ENCODE measurements at regions not wholly inside any gene's neighbourhood (a gene's known extent, or its start where the extent isn't known, plus 50 kb on each side); places are given as distances from the start of the nearest gene placed in this dataset.
A peak's percentile ranks its signal among the peaks of the same experiment; 100 is the strongest.

DNA sequence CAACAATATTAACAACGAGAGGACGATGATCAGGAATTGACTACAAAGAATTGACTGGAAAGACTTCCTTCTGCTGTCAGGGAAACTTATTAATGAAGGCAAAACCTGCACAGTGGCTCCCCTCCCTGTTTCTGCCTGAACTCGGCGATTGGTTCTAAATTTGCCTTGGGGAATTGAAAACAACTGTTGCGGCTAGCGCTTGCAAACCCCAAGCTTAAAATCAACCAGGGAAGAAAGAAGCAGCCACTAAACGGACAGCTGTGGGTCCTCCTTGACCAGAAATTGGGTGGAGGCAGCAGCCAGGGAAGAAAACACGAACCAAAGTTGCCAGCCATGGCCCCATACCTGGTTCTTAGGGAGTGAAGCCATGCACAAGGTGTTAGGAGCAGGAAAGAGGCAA lies 383.5 kb upstream of the CADM1 start:
- no peaks in the 10 kb centered on the region for H3K4me1 Mint-ChIP-seq (ENCODE audit: low read depth)
- no peaks in the 10 kb centered on the region for H3K27me3 Mint-ChIP-seq (ENCODE audit: low read depth)
- H3K4me3 Mint-ChIP-seq = no peak overlapping the region
- no peak overlapping the region for H3K27ac Mint-ChIP-seq
- H3K36me3 Mint-ChIP-seq (ENCODE audit: low read depth) = no peaks in the 10 kb centered on the region
- H3K9me3 Mint-ChIP-seq = peaks cover 5% of the 10 kb centered on the region

DNA sequence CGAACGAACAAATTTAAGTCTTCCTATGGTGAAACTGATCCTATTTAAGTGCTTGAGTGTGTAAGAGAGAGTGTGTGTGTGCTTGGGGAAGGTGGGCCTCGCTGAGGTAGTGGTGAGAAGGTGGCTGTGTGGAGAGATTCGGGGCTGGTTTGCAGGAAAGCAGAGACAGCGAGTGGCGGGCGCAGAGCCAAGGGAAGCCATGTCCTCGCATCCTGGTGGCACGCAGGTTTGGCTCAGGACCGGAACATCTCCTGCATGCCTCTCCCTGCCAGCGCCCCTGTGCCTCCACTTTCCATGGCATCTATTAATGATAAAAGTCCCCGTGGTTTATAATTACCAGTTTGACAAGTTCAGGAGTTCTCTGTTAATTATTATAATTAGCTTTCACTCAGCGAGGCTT lies 383.1 kb upstream of the CADM1 start:
- H3K9me3 Mint-ChIP-seq = peaks cover 5% of the 10 kb centered on the region

DNA sequence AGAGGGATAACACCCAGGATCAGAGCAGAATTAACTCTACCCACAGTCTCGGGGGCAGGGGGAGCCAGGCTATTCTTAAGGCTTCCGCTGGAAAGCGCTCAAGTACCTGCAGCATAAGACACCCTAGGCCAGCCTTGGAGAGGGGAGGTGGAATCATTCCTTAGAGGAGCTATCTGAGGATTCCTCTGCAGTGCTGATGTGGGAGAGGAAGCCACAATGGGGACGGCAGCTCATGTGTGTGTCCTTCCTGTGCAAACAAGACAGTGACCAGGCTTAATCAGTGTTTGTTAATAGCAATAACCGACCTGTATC lies 382.2 kb upstream of the CADM1 start:
- no peaks in the 10 kb centered on the region for H3K4me1 Mint-ChIP-seq (ENCODE audit: low read depth)
- H3K27ac Mint-ChIP-seq = no peak overlapping the region
- H3K9me3 Mint-ChIP-seq = peaks cover 11% of the 10 kb centered on the region
- no peaks in the 10 kb centered on the region for H3K27me3 Mint-ChIP-seq (ENCODE audit: low read depth)
- H3K4me3 Mint-ChIP-seq = no peak overlapping the region
- H3K36me3 Mint-ChIP-seq (ENCODE audit: low read depth) = no peaks in the 10 kb centered on the region

More for the DNA sequence above, 383.1 kb upstream of the CADM1 start:
- no peaks in the 10 kb centered on the region for H3K4me1 Mint-ChIP-seq (ENCODE audit: low read depth)
- no peak overlapping the region for H3K4me3 Mint-ChIP-seq
- H3K27me3 Mint-ChIP-seq (ENCODE audit: low read depth) = no peaks in the 10 kb centered on the region
- no peak overlapping the region for H3K27ac Mint-ChIP-seq
- no peaks in the 10 kb centered on the region for H3K36me3 Mint-ChIP-seq (ENCODE audit: low read depth)

DNA sequence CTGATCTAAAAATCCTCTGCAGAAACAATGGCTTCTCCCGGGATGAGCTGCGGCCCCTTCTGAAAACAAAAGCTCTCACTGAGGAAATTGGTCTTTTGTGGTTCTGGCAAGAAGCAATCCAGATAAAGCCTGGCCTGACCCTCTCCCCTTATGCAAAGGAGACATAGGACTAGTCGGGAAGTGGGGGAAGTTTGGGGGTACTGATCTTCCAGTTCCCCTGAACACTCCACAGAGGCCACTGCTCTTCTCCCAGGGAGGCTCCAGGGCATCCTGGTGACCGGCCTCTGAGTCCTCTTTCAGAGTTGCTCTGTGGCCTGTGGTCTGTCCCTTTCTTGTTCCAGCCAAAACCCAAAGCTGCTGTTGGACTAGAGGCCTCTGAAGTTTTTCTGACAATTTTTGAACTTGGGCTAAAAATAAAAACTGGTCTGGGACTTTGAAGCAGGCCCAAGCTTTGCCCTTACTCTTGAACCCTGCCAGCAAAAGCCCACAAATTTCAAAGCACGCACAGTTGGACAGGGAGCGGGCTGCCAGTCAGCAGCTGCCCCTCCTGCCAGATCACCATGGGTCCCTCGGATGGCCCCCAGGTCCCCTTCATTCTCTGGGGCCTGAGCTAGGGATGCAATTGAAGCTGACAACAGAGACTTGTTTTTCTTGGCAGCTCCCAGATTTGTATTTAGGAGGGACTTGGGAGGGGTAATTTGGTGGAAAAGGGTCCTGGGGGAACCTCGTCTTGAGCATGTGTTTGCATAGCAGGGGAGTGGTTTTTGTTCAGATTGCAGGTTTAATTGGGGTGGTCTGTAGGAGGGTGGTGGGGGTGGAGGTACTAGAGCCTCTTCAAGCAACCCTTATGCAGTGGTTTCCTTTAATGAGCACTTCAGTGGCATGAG lies 381.6 kb upstream of the CADM1 start:
- Mint-ChIP-seq H3K4me1 (ENCODE audit: low read depth) (no peaks in the 10 kb centered on the region), H3K4me3 (no peak overlapping the region), H3K36me3 (ENCODE audit: low read depth) (no peaks in the 10 kb centered on the region), H3K27me3 (ENCODE audit: low read depth) (no peaks in the 10 kb centered on the region), H3K27ac (no peak overlapping the region), H3K9me3 (peaks cover 11% of the 10 kb centered on the region)

DNA sequence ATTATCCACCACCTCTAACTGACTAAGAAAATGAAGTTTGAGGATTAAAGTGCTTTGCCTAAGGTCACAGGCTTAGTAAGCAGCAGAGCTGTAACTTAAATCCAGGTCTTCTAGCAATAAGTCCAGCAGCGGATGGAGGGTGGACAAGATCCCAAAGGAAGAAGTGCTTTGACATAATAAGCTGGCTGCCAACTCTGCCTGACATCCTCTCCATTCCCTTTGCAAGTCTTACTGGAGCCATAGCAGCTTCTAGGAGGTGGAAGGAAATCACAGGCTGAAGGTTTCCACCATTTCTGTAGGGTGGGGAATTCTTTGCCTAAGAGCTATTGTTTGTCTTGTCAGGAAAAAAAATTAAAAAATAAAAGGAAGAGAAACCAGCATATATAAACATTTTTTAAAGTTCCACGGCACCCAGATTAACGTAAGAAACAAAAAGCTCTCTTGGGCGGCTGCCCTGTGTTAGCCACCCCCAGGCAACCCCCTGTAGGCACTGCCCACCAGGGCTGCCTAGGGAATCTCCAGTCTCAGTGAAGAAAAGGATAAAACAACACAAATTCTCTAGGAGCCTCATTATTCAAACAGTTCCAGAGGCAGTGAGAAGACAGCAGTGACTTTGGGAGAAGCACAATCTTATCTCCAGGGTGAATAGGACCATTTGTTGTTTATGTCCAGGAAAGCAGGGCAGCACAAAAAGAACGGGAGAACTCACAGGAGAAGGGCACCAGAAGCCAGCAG lies 380.8 kb upstream of the CADM1 start:
- Mint-ChIP-seq H3K36me3 (ENCODE audit: low read depth) (no peaks in the 10 kb centered on the region), H3K27ac (no peak overlapping the region), H3K4me3 (no peak overlapping the region), H3K27me3 (ENCODE audit: low read depth) (no peaks in the 10 kb centered on the region), H3K9me3 (peaks cover 11% of the 10 kb centered on the region), H3K4me1 (ENCODE audit: low read depth) (no peaks in the 10 kb centered on the region)

DNA sequence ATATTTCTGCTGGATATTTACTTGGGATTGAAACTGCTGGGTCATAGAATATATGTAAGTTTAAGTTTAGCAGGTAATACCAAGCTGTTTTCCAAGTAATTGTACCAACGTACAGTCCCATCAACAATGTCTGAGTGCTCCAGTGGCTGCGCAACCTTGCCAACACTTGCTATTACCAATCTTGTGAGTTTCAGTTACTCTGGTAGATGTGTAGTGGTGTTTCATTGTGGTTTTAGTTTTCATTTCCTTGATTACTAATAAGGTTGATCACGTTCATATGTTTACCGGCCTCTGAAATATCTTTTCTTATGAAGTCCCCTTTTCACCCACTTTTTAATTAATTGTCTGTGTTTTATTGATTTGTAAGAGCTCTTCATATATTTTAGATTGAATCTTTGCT lies 370.6 kb upstream of the CADM1 start:
- Mint-ChIP-seq H3K4me1 (ENCODE audit: low read depth) (no peaks in the 10 kb centered on the region), H3K36me3 (ENCODE audit: low read depth) (no peaks in the 10 kb centered on the region), H3K9me3 (no peaks in the 10 kb centered on the region), H3K27ac (no peak overlapping the region), H3K27me3 (ENCODE audit: low read depth) (no peaks in the 10 kb centered on the region), H3K4me3 (no peak overlapping the region)

DNA sequence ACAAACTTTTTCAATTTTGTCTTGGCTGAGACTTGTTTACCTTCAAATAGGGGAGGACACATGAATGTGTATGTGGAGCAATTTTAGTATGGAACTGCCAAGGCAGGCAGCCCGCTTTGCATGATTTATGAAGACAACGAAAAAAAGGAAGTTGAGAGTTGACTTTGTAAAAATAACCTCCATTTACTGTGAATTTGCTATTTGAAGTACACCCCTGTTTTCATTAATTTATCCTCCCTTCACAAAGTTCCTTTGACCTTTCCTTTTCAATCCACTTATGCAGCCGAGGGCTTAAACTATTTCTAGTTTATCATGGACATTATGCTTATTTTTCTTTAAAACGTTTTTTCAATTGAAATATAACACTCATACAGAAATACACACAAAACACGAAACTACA lies 369.6 kb upstream of the CADM1 start:
- H3K4me3 Mint-ChIP-seq = no peak overlapping the region
- no peaks in the 10 kb centered on the region for H3K27me3 Mint-ChIP-seq (ENCODE audit: low read depth)
- no peak overlapping the region for H3K27ac Mint-ChIP-seq
- peaks cover 5% of the 10 kb centered on the region for H3K4me1 Mint-ChIP-seq (ENCODE audit: low read depth)
- no peaks in the 10 kb centered on the region for H3K9me3 Mint-ChIP-seq
- H3K36me3 Mint-ChIP-seq (ENCODE audit: low read depth) = no peaks in the 10 kb centered on the region

DNA sequence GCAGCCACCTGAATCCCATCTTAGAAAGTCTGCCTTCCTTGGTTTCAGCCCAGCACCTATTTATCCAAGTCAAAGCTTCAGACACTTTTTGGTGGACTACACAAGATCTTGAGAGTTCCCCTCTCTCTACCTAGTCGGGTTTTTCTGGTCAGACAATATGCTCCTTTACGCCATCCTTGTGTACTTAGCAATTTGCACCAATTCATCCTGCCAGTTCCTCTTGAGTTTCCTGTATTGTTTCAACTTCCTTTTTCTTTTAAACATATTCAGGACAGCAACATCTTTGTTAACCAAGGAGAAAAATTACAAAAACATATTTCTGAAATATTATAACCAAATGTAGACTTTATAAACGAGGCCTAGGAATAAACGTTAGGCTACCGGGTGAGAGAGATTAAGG lies 368.2 kb upstream of the CADM1 start:
- no peaks in the 10 kb centered on the region for H3K36me3 Mint-ChIP-seq (ENCODE audit: low read depth)
- no peak overlapping the region for H3K4me3 Mint-ChIP-seq
- H3K4me1 Mint-ChIP-seq (ENCODE audit: low read depth) = peaks cover 5% of the 10 kb centered on the region
- no peak overlapping the region for H3K27ac Mint-ChIP-seq
- H3K9me3 Mint-ChIP-seq = no peaks in the 10 kb centered on the region
- no peaks in the 10 kb centered on the region for H3K27me3 Mint-ChIP-seq (ENCODE audit: low read depth)

DNA sequence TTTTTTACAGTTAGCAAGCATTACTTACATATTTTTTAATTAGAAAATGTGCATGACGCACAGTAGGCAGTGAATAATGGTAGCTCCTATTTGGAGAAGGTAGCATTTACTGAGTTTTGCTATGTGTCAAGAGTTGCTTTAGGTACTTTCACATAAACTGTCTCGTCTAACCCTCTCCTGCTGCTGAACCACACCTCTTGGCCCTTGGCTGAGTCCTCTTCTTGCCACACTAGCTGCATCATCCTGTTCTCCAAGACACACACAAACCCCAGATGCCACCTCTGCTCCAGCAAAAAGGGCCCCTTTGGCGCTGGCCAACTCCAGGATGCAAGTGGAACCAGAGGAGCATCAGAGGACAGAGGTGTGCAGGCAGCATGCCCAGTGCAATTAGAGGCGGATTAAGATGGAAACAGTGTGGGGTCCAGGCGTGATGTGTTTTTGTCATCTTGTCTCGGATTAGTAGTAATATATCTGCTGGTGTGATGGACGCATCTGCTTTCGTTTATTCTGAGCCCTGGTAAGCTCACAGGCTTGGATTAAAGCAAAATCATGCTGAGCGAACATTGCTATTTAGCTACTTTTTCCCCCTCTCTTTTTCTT lies 367.0 kb upstream of the CADM1 start:
- Mint-ChIP-seq H3K36me3 (ENCODE audit: low read depth) (no peaks in the 10 kb centered on the region), H3K27ac (no peak overlapping the region), H3K4me1 (ENCODE audit: low read depth) (peaks cover 5% of the 10 kb centered on the region), H3K27me3 (ENCODE audit: low read depth) (no peaks in the 10 kb centered on the region), H3K9me3 (no peaks in the 10 kb centered on the region), H3K4me3 (no peak overlapping the region)

DNA sequence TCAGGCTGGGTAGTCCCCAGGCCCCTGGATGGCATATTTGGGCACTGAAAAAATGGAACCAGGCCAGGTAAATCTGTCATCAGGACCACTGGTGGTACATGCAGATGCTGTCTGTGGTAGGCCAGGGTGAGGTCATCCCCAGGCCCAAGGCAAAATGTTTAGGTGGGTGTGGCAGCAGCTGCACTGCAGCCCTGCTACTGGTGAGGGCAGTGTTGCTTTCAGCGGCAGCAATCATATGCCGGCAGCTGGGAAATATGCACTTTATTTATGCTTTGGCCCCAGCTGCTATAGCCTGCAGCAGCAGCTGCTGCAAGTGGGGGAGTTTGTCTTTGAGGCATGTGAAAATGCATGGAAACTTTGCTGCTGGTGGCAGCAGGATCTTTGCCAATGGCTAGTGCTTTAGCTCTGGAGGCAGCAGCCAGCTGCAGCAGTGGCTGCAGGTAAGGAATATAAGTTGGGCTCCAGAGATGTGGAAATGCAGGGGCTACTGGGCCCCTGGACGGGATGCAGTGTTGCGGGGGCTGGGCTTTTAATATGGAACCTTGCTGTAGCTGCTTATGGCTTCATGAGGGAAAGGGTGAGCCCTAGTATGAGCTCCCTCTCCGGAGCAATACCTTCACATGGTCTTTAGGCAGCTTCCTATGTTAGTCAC lies 365.7 kb upstream of the CADM1 start:
- H3K4me3 Mint-ChIP-seq = no peak overlapping the region
- no peaks in the 10 kb centered on the region for H3K36me3 Mint-ChIP-seq (ENCODE audit: low read depth)
- H3K27ac Mint-ChIP-seq = no peak overlapping the region
- no peaks in the 10 kb centered on the region for H3K27me3 Mint-ChIP-seq (ENCODE audit: low read depth)
- no peaks in the 10 kb centered on the region for H3K9me3 Mint-ChIP-seq
- H3K4me1 Mint-ChIP-seq (ENCODE audit: low read depth) = peaks cover 5% of the 10 kb centered on the region

DNA sequence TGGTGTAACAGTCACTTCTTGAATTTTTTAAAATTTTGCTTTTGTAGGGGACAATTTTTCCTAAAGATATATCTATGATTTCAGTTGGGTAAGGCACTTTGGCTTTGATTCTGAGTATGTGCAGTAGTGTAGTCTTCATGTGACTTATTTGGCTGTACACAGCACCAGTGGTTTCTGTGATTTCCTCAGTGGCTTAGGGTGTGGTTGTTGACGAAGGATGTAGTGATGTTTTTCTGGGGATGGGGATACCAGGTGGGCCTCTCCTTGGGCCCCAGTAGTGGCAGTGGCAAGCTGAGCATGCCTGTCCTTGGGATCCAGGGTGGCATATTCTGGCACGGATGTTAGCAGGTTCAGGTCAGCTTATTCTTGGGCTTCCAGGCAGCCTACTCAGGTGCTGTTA lies 364.9 kb upstream of the CADM1 start:
- Mint-ChIP-seq H3K36me3 (ENCODE audit: low read depth) (no peaks in the 10 kb centered on the region), H3K27ac (peak overlapping the region; percentile 2), H3K27me3 (ENCODE audit: low read depth) (no peaks in the 10 kb centered on the region), H3K9me3 (no peaks in the 10 kb centered on the region), H3K4me1 (ENCODE audit: low read depth) (peaks cover 5% of the 10 kb centered on the region), H3K4me3 (no peak overlapping the region)

DNA sequence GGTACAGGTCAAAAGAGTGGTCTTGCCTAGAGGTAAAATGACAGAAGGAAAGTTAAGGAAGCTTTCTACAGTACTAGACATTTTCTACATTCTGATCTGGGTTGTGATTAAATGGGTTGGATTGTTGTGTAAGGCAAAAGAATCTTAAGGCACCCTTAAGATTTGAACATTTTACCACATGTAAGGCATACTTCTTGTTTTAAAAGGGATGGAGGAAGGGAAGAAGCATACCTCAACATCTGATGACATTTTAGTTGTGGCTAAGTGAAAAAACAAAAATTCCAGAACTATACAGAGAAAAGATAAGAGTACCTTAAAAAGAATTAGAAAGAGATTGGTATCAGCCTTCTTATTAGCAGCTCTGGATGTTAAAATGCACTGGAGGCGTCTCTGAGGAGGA lies 356.0 kb upstream of the CADM1 start:
- H3K9me3 Mint-ChIP-seq = no peaks in the 10 kb centered on the region
- H3K27ac Mint-ChIP-seq = no peak overlapping the region
- no peak overlapping the region for H3K4me3 Mint-ChIP-seq
- H3K27me3 Mint-ChIP-seq (ENCODE audit: low read depth) = no peaks in the 10 kb centered on the region
- H3K4me1 Mint-ChIP-seq (ENCODE audit: low read depth) = no peaks in the 10 kb centered on the region
- no peaks in the 10 kb centered on the region for H3K36me3 Mint-ChIP-seq (ENCODE audit: low read depth)

DNA sequence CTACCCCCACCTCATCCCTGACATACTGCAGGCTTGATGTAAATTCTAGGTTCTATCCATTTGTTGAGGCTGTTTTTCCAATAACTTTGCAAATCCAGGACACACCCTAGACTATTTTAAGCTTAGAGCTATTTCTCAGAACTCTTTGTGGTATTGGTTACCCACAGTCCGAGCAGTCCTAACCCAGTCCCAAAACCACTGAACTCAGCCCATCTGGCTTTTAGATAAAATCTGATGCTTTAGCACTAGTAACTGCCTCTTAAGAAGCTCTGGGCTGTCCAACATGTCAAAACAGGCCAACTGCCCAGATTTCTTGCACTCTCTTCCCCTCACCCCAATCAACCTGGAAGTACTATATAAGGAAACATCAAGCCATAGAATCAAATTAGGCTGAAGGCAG lies 344.4 kb upstream of the CADM1 start:
- H3K4me3 Mint-ChIP-seq = no peak overlapping the region
- H3K4me1 Mint-ChIP-seq (ENCODE audit: low read depth) = no peaks in the 10 kb centered on the region
- H3K27ac Mint-ChIP-seq = no peak overlapping the region
- H3K36me3 Mint-ChIP-seq (ENCODE audit: low read depth) = no peaks in the 10 kb centered on the region
- no peaks in the 10 kb centered on the region for H3K9me3 Mint-ChIP-seq
- no peaks in the 10 kb centered on the region for H3K27me3 Mint-ChIP-seq (ENCODE audit: low read depth)

DNA sequence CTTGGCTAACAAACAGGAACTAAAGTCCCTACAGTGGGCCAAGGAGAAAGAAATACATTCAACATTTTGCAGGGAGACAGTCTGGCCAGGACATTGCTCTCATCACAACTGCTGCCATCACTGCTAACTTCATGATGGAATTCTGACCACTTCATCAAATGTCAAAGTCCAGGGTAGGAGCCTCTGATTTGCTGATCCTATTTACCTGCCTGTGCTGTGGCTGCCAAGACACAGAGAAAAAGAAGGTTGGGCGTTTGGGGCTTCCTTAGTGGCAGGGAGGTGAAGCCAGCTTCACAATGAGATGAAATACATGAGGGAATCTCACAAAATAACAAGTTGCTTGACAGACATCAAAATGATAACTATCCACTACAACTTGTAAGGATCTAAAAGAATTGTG lies 343.9 kb upstream of the CADM1 start:
- Mint-ChIP-seq H3K27ac (no peak overlapping the region), H3K36me3 (ENCODE audit: low read depth) (no peaks in the 10 kb centered on the region), H3K4me1 (ENCODE audit: low read depth) (no peaks in the 10 kb centered on the region), H3K4me3 (no peak overlapping the region), H3K27me3 (ENCODE audit: low read depth) (no peaks in the 10 kb centered on the region), H3K9me3 (no peaks in the 10 kb centered on the region)

DNA sequence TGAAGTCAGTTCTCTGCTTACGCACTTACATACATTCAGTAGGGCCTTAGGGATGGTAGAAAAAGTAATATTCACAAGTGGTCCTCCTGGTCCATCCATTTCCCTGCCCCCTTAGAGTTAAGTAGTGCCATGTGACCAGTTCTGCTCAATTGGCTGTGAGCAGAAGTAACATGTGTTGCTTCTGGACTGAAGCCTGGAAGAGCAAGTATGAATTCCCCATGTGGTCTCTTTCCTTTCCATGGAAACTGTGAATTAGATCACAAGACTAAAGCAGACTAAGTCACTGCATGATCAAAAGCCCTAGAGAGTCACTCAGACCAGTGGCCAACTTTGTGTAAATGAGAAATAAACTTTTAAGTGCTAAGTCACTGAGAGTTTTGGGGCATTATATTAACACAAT lies 341.7 kb upstream of the CADM1 start:
- H3K36me3 Mint-ChIP-seq (ENCODE audit: low read depth) = no peaks in the 10 kb centered on the region
- no peak overlapping the region for H3K4me3 Mint-ChIP-seq
- no peak overlapping the region for H3K27ac Mint-ChIP-seq
- no peaks in the 10 kb centered on the region for H3K9me3 Mint-ChIP-seq
- no peaks in the 10 kb centered on the region for H3K4me1 Mint-ChIP-seq (ENCODE audit: low read depth)
- no peaks in the 10 kb centered on the region for H3K27me3 Mint-ChIP-seq (ENCODE audit: low read depth)
